DOHH2 (cell line): ENCODE measurements at regions not wholly inside any gene's neighbourhood (a gene's known extent, or its start where the extent isn't known, plus 50 kb on each side); places are given as distances from the start of the nearest gene placed in this dataset.

ENCODE experiments used
- EZH2phosphoT487 ChIP-seq: fragments of 200-600 bp; sonication (generic); IDR thresholded peaks from 2 replicates; pipeline ENCODE4 v1.6.1; 2017; ENCODE audit warnings: borderline replicate concordance, mild to moderate bottlenecking, antibody characterized with exemption, low read length, moderate library complexity, mixed read lengths
- TF ChIP-seq, protein P1 (sequence below): fragments of 200-600 bp; sonication (generic); IDR thresholded peaks from one replicate; pipeline ENCODE4 v1.5.1; 2014; ENCODE audit warnings: antibody characterized with exemption, mild to moderate bottlenecking, low read depth, low read length; ENCODE audit not compliant: poor library complexity, severe bottlenecking

DNA sequence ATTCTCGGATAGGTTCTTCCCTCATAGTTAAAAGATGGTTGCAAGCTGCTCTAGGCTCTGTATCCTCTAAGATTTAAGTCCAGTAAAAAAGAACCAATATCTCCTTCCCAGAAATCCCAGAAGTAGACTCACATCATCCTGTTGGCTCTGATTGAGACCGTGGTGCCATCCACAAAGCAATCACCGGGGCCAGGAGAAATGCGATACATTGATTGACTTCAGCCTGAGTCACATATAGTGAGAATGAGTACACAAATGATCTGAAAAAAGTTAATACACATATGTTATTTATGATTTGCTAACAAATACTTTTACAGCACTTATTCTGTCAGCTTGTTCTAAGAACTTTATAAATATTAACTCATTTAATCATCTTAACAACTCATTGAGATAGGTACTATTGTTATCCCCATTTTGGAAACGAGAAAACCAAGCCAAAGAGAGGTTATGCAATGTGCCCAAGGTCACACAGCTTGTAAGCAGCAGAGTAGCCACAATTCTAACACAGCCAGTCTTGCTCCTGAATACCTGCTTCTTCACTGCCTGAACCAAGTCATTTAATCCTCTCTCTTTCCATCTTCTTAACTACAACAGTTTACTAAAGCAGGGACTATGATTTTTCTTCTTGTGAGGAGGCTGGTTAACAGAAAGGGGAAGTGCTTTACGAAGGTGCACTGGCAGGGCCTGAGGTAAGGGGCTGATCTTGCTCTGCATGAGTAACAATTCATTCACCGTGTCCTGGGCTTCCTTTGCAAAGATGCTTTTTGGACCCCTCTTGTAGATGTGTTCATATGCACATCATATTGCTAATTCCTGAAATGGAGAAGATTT, 177.0 kb downstream of the REEP3 start:
- TF ChIP-seq, protein P1, sequence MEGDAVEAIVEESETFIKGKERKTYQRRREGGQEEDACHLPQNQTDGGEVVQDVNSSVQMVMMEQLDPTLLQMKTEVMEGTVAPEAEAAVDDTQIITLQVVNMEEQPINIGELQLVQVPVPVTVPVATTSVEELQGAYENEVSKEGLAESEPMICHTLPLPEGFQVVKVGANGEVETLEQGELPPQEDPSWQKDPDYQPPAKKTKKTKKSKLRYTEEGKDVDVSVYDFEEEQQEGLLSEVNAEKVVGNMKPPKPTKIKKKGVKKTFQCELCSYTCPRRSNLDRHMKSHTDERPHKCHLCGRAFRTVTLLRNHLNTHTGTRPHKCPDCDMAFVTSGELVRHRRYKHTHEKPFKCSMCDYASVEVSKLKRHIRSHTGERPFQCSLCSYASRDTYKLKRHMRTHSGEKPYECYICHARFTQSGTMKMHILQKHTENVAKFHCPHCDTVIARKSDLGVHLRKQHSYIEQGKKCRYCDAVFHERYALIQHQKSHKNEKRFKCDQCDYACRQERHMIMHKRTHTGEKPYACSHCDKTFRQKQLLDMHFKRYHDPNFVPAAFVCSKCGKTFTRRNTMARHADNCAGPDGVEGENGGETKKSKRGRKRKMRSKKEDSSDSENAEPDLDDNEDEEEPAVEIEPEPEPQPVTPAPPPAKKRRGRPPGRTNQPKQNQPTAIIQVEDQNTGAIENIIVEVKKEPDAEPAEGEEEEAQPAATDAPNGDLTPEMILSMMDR = no peak
- no peak for TF ChIP-seq EZH2phosphoT487
